Left lung (tissue), 4 donors: ENCODE measurements at regions not wholly inside any gene's neighbourhood (a gene's known extent, or its start where the extent isn't known, plus 50 kb on each side); places are given as distances from the start of the nearest gene placed in this dataset.
A peak's percentile ranks its signal among the peaks of the same experiment; 100 is the strongest.

Source experiments
- ATAC-seq: fragments of 200-7000 bp; cut with Tn5 transposase; one replicate; pipeline ENCODE4 v1.9.1; 2020; ENCODE audit warnings: moderate library complexity
- DNase-seq, 4 donors: peaks; one replicate each; pipeline ENCODE4 v3.0.0-alpha.2; 2013 to 2020
- H3K27ac ChIP-seq, 2 donors: fragments of 200-600 bp; sonication (generic) in 1 of 2; one replicate each; pipeline versions ENCODE4 v1.5.0 to v1.8.0; 2020 to 2021
- H3K27me3 ChIP-seq, 2 donors: fragments of 200-600 bp; sonication (generic) in 1 of 2; one replicate each; pipeline versions ENCODE4 v1.5.0 to v1.8.0; 2020 to 2021
- H3K36me3 ChIP-seq, 2 donors: fragments of 200-600 bp; sonication (generic) in 1 of 2; one replicate each; pipeline versions ENCODE4 v1.5.0 to v1.8.0; 2020 to 2021
- H3K4me1 ChIP-seq, 2 donors: fragments of 200-600 bp; one replicate each; pipeline ENCODE4 v1.8.0; 2021
- H3K4me3 ChIP-seq, 2 donors: fragments of 200-600 bp; sonication (generic) in 1 of 2; one replicate each; pipeline versions ENCODE4 v1.5.0 to v1.8.0; 2020 to 2021; ENCODE audit warnings: mild to moderate bottlenecking in 1 of 2
- H3K9me3 ChIP-seq, 2 donors: fragments of 200-600 bp; sonication (generic) in 1 of 2; one replicate each; pipeline versions ENCODE4 v1.5.0 to v1.8.0; 2020 to 2021
- CTCF ChIP-seq, 2 donors: fragments of 200-600 bp; sonication (generic) in 1 of 2; IDR thresholded peaks; one replicate each; pipeline versions ENCODE4 v1.5.0 to v1.8.0; 2021; ENCODE audit warnings: antibody characterized with exemption in 2 of 2
- intact Hi-C, 2 donors: fragments of 100-400 bp; cut with DNase I; formaldehyde crosslinking; loops; one replicate each; pipeline versions ENCODE4 v1.11.2 to v1.14.2; 2022
- donor health status: DM: no; HTN: yes; CAD: no.
- donor health status: DM: no; HTN: no; CAD: no.

GRCh38 chr3:24828011-24828410, 333.4 kb upstream of the THRB start:
- no peaks in the 10 kb centered on the region for H3K9me3 ChIP-seq
- H3K27ac ChIP-seq, result no peak overlapping the region
- intact Hi-C loops, result no loop called here
- peaks cover 0 to 15% of the 10 kb centered on the region in 2 donors for H3K4me1 ChIP-seq
- TF ChIP-seq CTCF (IDR thresholded peaks at IDR 0.05), result no peak
- H3K27me3 ChIP-seq, result peaks cover 0 to 39% of the 10 kb centered on the region in 2 donors
- DNase-seq (no peak), ATAC-seq (no peak)
- H3K36me3 ChIP-seq, result no peaks in the 10 kb centered on the region
- no peak overlapping the region for H3K4me3 ChIP-seq

GRCh38 chr3:24828551-24828950, 333.9 kb upstream of the THRB start:
- no peak for ATAC-seq
- DNase-seq, result peak in 2 of 4 donors; percentile 59 to 80
- no peaks in the 10 kb centered on the region for H3K9me3 ChIP-seq
- H3K4me1 ChIP-seq, result peaks cover 0 to 15% of the 10 kb centered on the region in 2 donors
- intact Hi-C loops, result no loop called here
- peaks cover 0 to 39% of the 10 kb centered on the region in 2 donors for H3K27me3 ChIP-seq
- TF ChIP-seq CTCF (IDR thresholded peaks at IDR 0.05), result no peak
- H3K27ac ChIP-seq, result no peak overlapping the region
- no peaks in the 10 kb centered on the region for H3K36me3 ChIP-seq
- peak overlapping the region in 1 of 2 donors; percentile 44 for H3K4me3 ChIP-seq

GRCh38 chr3:24829011-24829581, 334.4 kb upstream of the THRB start:
- intact Hi-C loops, result no loop called here
- peak overlapping the region; percentile 36 to 44 for H3K4me3 ChIP-seq
- peak; percentile 97 for ATAC-seq
- H3K9me3 ChIP-seq, result no peaks in the 10 kb centered on the region
- no peak overlapping the region for H3K27ac ChIP-seq
- peak; percentile 39 to 83 (median 56) for DNase-seq
- no peak for TF ChIP-seq CTCF (IDR thresholded peaks at IDR 0.05)
- H3K36me3 ChIP-seq, result no peaks in the 10 kb centered on the region
- peaks cover 0 to 15% of the 10 kb centered on the region in 2 donors for H3K4me1 ChIP-seq
- peaks cover 0 to 39% of the 10 kb centered on the region in 2 donors for H3K27me3 ChIP-seq

- H3K4me3 ChIP-seq, result peak overlapping the region; percentile 36 to 44
- no peaks in the 10 kb centered on the region for H3K9me3 ChIP-seq
- peaks cover 0 to 39% of the 10 kb centered on the region in 2 donors for H3K27me3 ChIP-seq
- H3K4me1 ChIP-seq, result peaks cover 0 to 15% of the 10 kb centered on the region in 2 donors
- H3K36me3 ChIP-seq, result no peaks in the 10 kb centered on the region
- ATAC-seq, result peak; percentile 93
- DNase-seq, result peak; percentile 31 to 84 (median 38)
- intact Hi-C loops, result no loop called here
- no peak for TF ChIP-seq CTCF (IDR thresholded peaks at IDR 0.05)
- no peak overlapping the region for H3K27ac ChIP-seq
Measured at GRCh38 chr3:24829629-24830229, 335.1 kb upstream of the THRB start.

DNA sequence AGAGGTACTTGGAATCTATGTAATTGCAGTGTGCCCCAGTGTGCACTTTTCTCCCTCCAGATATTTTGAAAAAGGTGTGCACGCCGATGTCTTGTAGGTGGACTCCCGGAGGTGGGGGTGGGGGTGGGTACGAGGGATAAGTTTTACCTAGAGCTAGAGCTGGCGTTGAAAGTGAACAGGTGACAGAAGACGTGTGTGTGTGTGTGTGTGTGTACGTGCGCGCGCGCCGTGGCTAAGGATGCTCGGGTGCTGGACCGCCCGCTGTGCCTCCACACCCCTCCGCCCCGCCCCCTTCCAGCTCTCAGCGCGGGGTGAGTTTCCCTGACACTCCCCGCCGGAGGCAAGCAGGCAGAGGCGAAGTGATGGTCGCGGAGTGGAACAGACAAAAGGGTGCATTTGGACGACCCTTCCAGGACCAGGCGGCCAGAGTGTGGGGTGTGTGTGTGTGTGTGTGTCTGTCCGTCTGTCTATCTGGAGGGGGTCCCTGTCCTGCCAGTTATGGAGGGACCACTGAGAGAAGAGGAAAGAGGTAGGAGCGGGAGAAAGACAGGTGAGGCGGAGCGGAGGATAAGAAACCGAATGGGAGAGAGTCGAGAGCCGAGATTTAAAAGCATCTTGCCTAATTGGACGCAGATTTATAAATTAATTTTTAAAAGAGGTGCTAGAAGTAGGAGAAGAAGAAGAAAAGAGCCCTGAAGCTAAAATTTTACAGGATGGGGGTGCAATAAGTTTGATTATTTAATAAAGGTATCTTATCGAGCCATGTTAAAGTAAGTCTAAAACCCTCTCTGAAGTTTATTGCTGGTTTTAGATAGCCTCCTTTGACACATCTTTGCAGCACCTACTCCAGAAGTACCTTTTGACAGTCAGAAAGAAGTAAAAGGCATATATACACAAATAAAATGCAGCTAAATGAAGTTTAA, 335.8 kb upstream of the THRB start:
- H3K36me3 ChIP-seq, result no peaks in the 10 kb centered on the region
- no peak overlapping the region for H3K27ac ChIP-seq
- peaks cover 0 to 15% of the 10 kb centered on the region in 2 donors for H3K4me1 ChIP-seq
- DNase-seq (peak in 3 of 4 donors; percentile 7 to 73 (median 29)), ATAC-seq (peak; percentile 24)
- H3K4me3 ChIP-seq, result peak overlapping the region in 1 of 2 donors; percentile 44
- H3K27me3 ChIP-seq, result peaks cover 0 to 39% of the 10 kb centered on the region in 2 donors
- intact Hi-C loops, result no loop called here
- H3K9me3 ChIP-seq, result no peaks in the 10 kb centered on the region
- TF ChIP-seq CTCF (IDR thresholded peaks at IDR 0.05), result no peak
